ENCODE measurements at regions not wholly inside any gene's neighbourhood (a gene's known extent, or its start where the extent isn't known, plus 50 kb on each side); places are given as distances from the start of the nearest gene placed in this dataset.
A peak's percentile ranks its signal among the peaks of the same experiment; 100 is the strongest.

DNA sequence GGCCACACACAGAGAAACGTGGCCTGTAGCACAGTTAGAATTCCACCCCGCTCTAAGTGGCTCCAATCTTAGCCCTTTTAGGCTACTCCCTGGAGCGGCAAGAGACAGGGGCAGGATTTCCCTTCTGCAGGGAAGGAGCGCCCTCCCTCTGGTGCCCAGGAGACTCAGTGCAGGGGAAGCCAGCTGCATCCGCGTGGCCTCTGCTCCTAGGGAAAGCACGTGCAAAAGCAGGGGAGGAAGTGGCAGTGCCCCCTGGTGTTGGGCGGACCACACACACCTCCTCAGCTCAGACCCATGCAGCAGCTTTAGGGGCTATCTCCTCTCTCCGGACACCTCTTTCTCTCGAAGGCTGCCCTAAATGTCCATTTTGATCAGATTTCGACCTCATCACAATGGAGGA is 50.0 kb downstream of the SPRING1 start:
- Mint-ChIP-seq H3K4me1 (ENCODE audit: unreplicated experiment) (no peaks in the 10 kb centered on the region), H3K27me3 (ENCODE audit: unreplicated experiment) (peaks cover 3% of the 10 kb centered on the region), H3K36me3 (ENCODE audit: low read depth, unreplicated experiment) (no peaks in the 10 kb centered on the region), H3K4me3 (ENCODE audit: unreplicated experiment) (no peak overlapping the region), H3K9me3 (ENCODE audit: unreplicated experiment) (no peaks in the 10 kb centered on the region), H3K27ac (ENCODE audit: unreplicated experiment) (no peak overlapping the region)
- peak; percentile 66 for DNase-seq (ENCODE audit: low spot score)
- TF ChIP-seq, protein P1, sequence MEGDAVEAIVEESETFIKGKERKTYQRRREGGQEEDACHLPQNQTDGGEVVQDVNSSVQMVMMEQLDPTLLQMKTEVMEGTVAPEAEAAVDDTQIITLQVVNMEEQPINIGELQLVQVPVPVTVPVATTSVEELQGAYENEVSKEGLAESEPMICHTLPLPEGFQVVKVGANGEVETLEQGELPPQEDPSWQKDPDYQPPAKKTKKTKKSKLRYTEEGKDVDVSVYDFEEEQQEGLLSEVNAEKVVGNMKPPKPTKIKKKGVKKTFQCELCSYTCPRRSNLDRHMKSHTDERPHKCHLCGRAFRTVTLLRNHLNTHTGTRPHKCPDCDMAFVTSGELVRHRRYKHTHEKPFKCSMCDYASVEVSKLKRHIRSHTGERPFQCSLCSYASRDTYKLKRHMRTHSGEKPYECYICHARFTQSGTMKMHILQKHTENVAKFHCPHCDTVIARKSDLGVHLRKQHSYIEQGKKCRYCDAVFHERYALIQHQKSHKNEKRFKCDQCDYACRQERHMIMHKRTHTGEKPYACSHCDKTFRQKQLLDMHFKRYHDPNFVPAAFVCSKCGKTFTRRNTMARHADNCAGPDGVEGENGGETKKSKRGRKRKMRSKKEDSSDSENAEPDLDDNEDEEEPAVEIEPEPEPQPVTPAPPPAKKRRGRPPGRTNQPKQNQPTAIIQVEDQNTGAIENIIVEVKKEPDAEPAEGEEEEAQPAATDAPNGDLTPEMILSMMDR (IDR thresholded peaks at IDR 0.05; ENCODE audit: unreplicated experiment), result peak; percentile 68

DNA sequence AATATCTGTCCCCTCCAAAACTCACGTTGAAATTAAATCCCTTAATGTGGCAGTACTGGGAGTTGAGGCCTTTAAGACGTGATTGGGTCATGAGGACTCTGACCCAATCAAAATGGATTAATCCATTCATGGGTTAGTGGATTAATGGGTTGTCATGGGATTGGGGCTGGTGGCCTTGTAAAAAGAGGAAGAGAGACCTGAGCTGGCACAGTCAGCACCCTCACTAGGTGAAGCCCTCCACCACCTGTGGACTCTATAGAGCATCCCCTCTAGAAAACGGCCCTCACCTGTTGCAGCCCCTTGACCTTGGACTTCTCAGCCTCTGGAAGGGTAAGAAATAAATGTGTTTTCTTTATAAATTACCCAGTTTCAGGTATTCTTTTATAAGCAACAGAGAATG is 53.0 kb downstream of the SPRING1 start:
- no peaks in the 10 kb centered on the region for H3K36me3 Mint-ChIP-seq (ENCODE audit: low read depth, unreplicated experiment)
- H3K27ac Mint-ChIP-seq (ENCODE audit: unreplicated experiment), result no peak overlapping the region
- H3K9me3 Mint-ChIP-seq (ENCODE audit: unreplicated experiment), result no peaks in the 10 kb centered on the region
- no peaks in the 10 kb centered on the region for H3K4me1 Mint-ChIP-seq (ENCODE audit: unreplicated experiment)
- TF ChIP-seq, protein P1 (IDR thresholded peaks at IDR 0.05; ENCODE audit: unreplicated experiment), result no peak
- peaks cover 2% of the 10 kb centered on the region for H3K27me3 Mint-ChIP-seq (ENCODE audit: unreplicated experiment)
- H3K4me3 Mint-ChIP-seq (ENCODE audit: unreplicated experiment), result no peak overlapping the region
- no peak for DNase-seq (ENCODE audit: low spot score)

DNA sequence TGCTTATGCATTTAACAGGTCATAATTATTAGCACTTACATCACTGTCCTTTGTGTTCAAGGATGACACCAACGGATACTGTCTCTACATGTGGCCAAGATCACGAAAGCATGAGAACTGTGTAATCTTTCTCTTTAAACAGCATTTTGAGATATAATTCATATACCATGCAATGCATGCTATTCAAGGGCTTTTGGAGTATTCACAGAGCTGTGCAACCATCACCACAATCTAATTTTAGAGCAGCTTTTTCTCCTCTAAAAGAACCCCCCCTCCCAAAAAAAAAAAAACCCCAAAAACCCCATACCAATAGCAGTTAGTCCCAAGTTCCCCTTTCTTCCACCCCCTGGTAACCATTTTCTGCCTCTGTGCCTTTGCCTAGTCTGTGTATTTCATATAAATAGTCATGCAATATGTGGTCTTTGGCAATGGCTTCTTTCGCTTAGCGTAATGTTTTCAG is 60.6 kb downstream of the SPRING1 start:
- no peak overlapping the region for H3K27ac Mint-ChIP-seq (ENCODE audit: unreplicated experiment)
- H3K4me3 Mint-ChIP-seq (ENCODE audit: unreplicated experiment), result no peak overlapping the region
- no peaks in the 10 kb centered on the region for H3K9me3 Mint-ChIP-seq (ENCODE audit: unreplicated experiment)
- DNase-seq (ENCODE audit: low spot score), result no peak
- TF ChIP-seq, protein P1 (IDR thresholded peaks at IDR 0.05; ENCODE audit: unreplicated experiment), result no peak
- H3K36me3 Mint-ChIP-seq (ENCODE audit: low read depth, unreplicated experiment), result no peaks in the 10 kb centered on the region
- H3K4me1 Mint-ChIP-seq (ENCODE audit: unreplicated experiment), result peaks cover 12% of the 10 kb centered on the region
- peaks cover 2% of the 10 kb centered on the region for H3K27me3 Mint-ChIP-seq (ENCODE audit: unreplicated experiment)

DNA sequence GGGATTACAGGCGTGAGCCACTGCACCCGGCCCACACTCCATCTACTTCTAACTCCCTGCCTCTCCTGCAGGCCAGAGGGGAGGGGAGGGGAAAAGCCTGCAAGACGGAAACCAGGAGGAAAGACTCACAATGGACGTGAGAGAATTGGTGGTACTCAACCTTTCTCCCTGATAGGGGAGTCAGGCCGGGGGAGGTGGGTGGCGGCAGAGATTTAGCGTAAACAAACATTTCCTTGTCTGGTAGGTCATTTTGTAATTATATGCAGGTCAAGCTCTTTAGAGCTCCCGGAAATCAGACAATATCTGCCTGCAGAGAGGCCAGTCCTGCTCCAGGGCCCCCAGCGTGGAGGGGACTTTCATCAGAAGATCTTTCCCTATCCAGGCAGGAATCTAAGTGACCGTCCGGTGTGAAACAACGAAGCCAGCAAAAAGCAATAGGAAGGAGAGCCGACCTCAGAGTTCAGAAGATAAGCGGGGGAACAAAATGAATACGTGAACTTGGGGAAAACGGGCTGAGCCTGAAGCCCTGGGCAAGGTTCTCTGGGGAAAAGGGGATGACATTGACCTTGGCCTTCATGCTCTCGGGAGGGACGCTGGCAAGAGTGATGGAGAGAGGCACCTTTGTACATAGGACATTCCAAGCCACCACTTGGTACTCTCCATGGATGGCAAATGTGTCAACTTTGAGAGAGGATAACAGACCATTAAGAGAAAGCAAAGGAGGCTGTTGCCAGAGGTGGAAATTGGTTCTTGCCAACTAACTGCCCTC is 62.3 kb downstream of the SPRING1 start:
- TF ChIP-seq, protein P1 (IDR thresholded peaks at IDR 0.05; ENCODE audit: unreplicated experiment), result no peak
- Mint-ChIP-seq H3K9me3 (ENCODE audit: unreplicated experiment) (no peaks in the 10 kb centered on the region), H3K27ac (ENCODE audit: unreplicated experiment) (no peak overlapping the region), H3K36me3 (ENCODE audit: low read depth, unreplicated experiment) (no peaks in the 10 kb centered on the region), H3K4me3 (ENCODE audit: unreplicated experiment) (no peak overlapping the region), H3K4me1 (ENCODE audit: unreplicated experiment) (peaks cover 12% of the 10 kb centered on the region), H3K27me3 (ENCODE audit: unreplicated experiment) (peaks cover 2% of the 10 kb centered on the region)
- DNase-seq (ENCODE audit: low spot score), result no peak

DNA sequence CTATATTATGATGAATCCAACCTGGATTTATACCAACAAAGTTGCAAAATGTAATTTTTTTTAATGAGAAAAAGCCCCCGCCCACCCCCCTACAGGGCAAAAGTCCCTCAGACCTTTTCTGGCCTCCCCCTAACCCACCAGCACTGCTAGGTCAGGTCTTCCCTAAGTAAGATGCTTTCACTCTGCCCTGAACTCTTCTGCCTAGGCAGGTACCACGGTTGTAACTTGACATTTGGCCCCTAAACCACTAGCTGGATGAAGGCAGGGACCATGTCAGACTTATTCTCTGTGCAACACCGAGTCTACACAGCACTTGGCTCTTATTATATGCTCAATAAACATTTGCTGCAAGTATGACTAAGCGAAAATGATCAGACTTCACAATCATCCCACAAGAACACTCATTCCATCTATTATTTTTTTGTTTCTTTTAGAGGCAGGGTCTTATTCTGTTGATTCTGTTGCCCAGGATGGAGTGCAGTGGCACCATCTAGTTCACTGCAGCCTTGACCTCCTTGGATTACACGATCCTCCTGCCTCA is 63.2 kb downstream of the SPRING1 start:
- Mint-ChIP-seq H3K36me3 (ENCODE audit: low read depth, unreplicated experiment) (no peaks in the 10 kb centered on the region), H3K27ac (ENCODE audit: unreplicated experiment) (no peak overlapping the region), H3K9me3 (ENCODE audit: unreplicated experiment) (no peaks in the 10 kb centered on the region), H3K4me3 (ENCODE audit: unreplicated experiment) (no peak overlapping the region), H3K4me1 (ENCODE audit: unreplicated experiment) (peaks cover 12% of the 10 kb centered on the region), H3K27me3 (ENCODE audit: unreplicated experiment) (peaks cover 2% of the 10 kb centered on the region)
- TF ChIP-seq, protein P1 (IDR thresholded peaks at IDR 0.05; ENCODE audit: unreplicated experiment), result no peak
- DNase-seq (ENCODE audit: low spot score), result no peak
